GM23248 (cell line): ENCODE measurements at regions not wholly inside any gene's neighbourhood (a gene's known extent, or its start where the extent isn't known, plus 50 kb on each side); places are given as distances from the start of the nearest gene placed in this dataset.

Source experiments
- EZH2 ChIP-seq: fragments of 200-600 bp; sonication (generic); IDR thresholded peaks from 2 replicates; pipeline ENCODE4 v1.6.1; 2018; ENCODE audit warnings: antibody characterized with exemption, mild to moderate bottlenecking; ENCODE audit not compliant: insufficient read depth, poor library complexity, severe bottlenecking
- EZH2phosphoT487 ChIP-seq: fragments of 200-600 bp; sonication (generic); IDR thresholded peaks from 2 replicates; pipeline ENCODE4 v1.6.1; 2018; ENCODE audit warnings: antibody characterized with exemption, moderate library complexity, mild to moderate bottlenecking, low read depth; ENCODE audit not compliant: insufficient read depth

DNA sequence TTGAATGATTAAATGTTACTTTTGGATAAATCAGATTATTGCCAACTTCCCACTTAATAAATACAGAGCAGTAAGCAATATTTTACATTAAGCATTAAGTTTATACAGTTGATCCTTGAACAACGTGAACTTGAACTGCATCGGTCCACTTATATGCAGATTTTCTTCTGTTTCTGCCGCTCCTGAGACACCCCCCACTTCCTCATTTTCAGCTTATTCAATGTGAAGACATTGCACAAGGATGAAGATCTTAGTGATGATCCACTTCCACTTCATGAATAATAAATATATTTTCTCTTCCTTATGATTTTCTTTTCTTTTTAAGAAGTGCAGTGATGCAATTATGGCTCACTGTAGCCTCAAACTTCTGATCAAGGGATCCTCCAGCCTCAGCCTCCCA is 167.2 kb downstream of the LINC00237 start:
- TF ChIP-seq EZH2 (no peak), EZH2phosphoT487 (no peak)
